ENCODE measurements at regions not wholly inside any gene's neighbourhood (a gene's known extent, or its start where the extent isn't known, plus 50 kb on each side); places are given as distances from the start of the nearest gene placed in this dataset.

GRCh38 chr2:7742301-7742700 lies 825.1 kb downstream of the RNF144A start:
- TF ChIP-seq POLR2A (IDR thresholded peaks at IDR 0.05) (no peak), CTCF (IDR thresholded peaks at IDR 0.05) (no peak)
- Histone ChIP-seq H3K9me3 (no peaks in the 10 kb centered on the region), H3K27me3 (no peaks in the 10 kb centered on the region), H3K4me3 (no peak overlapping the region), H3K27ac (no peak overlapping the region), H3K36me3 (no peaks in the 10 kb centered on the region), H3K4me1 (no peaks in the 10 kb centered on the region)
- no peak for DNase-seq
- intact Hi-C loops (cut with DNase I; ENCODE audit: low total_unique reads), result no loop called here

- no peak for TF ChIP-seq POLR2A (IDR thresholded peaks at IDR 0.05)
- no peak for TF ChIP-seq CTCF (IDR thresholded peaks at IDR 0.05)
- no peaks in the 10 kb centered on the region for H3K9me3 ChIP-seq
Measured at GRCh38 chr2:7744827-7745226, 827.6 kb downstream of the RNF144A start.

GRCh38 chr2:7745369-7745768 lies 828.2 kb downstream of the RNF144A start:
- no peaks in the 10 kb centered on the region for H3K9me3 ChIP-seq
- intact Hi-C loops (cut with DNase I; ENCODE audit: low total_unique reads), result no loop called here
- H3K4me3 ChIP-seq, result no peak overlapping the region
- no peak for DNase-seq
- no peaks in the 10 kb centered on the region for H3K36me3 ChIP-seq
- no peaks in the 10 kb centered on the region for H3K4me1 ChIP-seq
- H3K27me3 ChIP-seq, result no peaks in the 10 kb centered on the region
- H3K27ac ChIP-seq, result no peak overlapping the region
- no peak for TF ChIP-seq CTCF (IDR thresholded peaks at IDR 0.05)
- no peak for TF ChIP-seq POLR2A (IDR thresholded peaks at IDR 0.05)

More at GRCh38 chr2:7744827-7745226, 827.6 kb downstream of the RNF144A start:
- Histone ChIP-seq H3K4me1 (no peaks in the 10 kb centered on the region), H3K27ac (no peak overlapping the region), H3K36me3 (no peaks in the 10 kb centered on the region), H3K27me3 (no peaks in the 10 kb centered on the region), H3K4me3 (no peak overlapping the region)
- no peak for DNase-seq
- intact Hi-C loops (cut with DNase I; ENCODE audit: low total_unique reads), result no loop called here

GRCh38 chr2:7748717-7749415 lies 831.7 kb downstream of the RNF144A start:
- DNase-seq, result no peak

More at GRCh38 chr2:7748717-7749415, 831.7 kb downstream of the RNF144A start:
- Histone ChIP-seq H3K4me1 (no peaks in the 10 kb centered on the region), H3K9me3 (no peaks in the 10 kb centered on the region), H3K27me3 (no peaks in the 10 kb centered on the region), H3K4me3 (no peak overlapping the region), H3K36me3 (no peaks in the 10 kb centered on the region), H3K27ac (no peak overlapping the region)
- no peak for TF ChIP-seq POLR2A (IDR thresholded peaks at IDR 0.05)
- no peak for TF ChIP-seq CTCF (IDR thresholded peaks at IDR 0.05)
- intact Hi-C loops (cut with DNase I; ENCODE audit: low total_unique reads), result no loop called here
